EL (cell line): ENCODE measurements at regions not wholly inside any gene's neighbourhood (a gene's known extent, or its start where the extent isn't known, plus 50 kb on each side); places are given as distances from the start of the nearest gene placed in this dataset.

Source experiments
- DNase-seq: peaks from one replicate; pipeline ENCODE4 v3.0.0-alpha.2; 2016

GRCh38 chr5:142507531-142508372 lies 178.1 kb downstream of the FGF1 start:
- DNase-seq = no peak

GRCh38 chr5:142506756-142507155 lies 179.1 kb downstream of the FGF1 start:
- no peak for DNase-seq

DNA sequence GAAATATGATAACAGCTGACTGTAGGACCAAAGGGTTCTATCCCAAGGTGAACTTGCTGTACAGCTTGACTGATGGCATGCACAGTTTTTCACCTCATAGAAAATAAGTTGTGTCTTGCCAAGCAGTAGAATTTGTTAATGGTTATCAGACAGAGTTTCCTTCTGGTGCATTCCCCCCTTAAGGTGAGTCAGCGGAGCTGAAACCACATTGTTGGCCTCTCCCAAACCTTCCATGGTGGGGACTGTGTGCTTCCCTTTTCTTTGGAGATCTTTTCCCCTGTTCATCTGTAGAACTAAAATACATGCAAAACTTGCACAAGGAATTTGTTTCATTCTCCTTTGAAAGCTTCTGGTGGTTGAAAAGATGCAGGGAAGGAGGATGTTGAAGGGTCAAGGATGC lies 179.8 kb downstream of the FGF1 start:
- peak; percentile 39 for DNase-seq

- no peak for DNase-seq
These were observed 177.1 kb upstream of the SPRY4 start for GRCh38 chr5:142501890-142502289.

- DNase-seq = no peak
These were observed 175.5 kb upstream of the SPRY4 start for GRCh38 chr5:142500227-142500905.

DNA sequence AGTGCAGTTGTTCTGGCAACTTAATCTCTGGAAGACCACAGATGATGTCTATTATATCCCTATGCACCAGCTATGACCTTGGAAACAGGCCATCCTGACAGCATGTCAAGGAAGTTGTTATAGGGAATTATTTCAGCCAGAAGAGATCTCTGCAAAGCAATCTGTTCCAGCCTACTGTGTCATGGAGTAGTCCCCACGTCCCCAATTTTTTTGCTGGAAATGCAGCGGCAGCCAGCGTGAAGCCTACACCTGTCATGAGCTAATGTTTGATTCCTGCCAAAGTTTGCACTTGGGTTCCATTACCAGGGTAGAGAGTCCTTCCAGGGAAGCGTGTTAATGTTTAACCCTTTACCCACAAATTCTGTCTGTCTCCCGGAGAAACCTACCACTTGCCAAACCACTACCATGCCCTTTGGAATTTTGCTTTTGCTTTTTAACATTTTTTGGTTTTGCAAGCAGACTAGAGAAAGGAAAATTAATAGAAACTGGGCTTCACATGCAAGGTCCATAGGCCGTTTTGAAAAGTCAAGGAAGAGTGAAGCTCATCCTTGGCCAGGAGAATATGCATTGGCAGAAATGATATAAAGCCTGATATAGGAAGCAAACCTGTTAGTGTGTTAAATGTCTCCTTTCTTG lies 174.9 kb upstream of the SPRY4 start:
- no peak for DNase-seq

GRCh38 chr5:142498298-142498697 lies 173.5 kb upstream of the SPRY4 start:
- no peak for DNase-seq

GRCh38 chr5:142495531-142495930 lies 170.7 kb upstream of the SPRY4 start:
- no peak for DNase-seq

GRCh38 chr5:142493875-142494518 lies 169.2 kb upstream of the SPRY4 start:
- no peak for DNase-seq

DNA sequence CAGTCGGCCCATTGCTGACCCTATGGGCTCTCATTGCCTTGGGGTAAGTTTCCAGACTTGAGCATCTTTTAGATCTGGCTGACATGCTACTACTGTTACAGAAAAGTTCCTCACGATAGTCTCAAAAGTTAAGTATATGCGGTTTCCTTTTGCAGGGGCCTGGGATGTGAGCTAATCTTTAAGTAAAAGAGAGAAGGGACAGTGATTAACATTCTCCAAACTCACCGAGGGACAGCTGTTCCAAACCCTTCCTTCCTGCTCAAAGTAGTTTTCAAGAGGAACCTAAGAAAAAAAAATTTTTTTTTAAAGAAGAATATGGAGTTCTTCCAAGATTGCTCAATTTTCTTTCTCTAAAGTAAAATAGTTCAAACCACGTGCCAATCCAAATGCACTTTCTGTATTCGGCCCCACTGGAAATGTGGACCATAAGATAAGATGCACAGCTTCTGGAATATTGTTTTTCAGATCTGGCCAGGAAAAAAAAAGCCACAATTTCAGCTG lies 168.0 kb upstream of the SPRY4 start:
- peak; percentile 20 for DNase-seq

- DNase-seq = no peak
These were observed 166.9 kb upstream of the SPRY4 start for GRCh38 chr5:142491679-142492078.

DNA sequence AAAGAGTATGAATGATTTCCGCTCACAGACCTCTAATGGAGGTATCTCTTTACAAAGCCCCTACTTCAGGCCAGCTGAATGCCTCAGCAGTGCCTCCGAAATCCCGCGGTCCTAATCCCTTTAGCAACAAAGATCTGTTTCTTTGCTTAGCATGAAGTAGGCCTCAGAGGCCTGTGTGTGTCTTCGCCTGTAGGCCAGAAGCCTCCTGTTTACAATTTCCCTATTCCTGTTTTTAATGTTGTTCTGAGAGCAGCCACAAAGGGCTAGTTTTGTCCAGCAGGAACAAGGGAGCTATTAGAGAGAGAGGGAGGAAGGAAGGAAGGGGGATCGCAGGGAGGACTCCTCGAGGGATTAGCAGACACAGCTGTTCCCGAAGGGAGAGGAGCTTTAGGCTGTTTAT lies 166.4 kb upstream of the SPRY4 start:
- DNase-seq = no peak

- peak; percentile 63 for DNase-seq
These were observed 161.8 kb upstream of the SPRY4 start for GRCh38 chr5:142486581-142486980.

DNA sequence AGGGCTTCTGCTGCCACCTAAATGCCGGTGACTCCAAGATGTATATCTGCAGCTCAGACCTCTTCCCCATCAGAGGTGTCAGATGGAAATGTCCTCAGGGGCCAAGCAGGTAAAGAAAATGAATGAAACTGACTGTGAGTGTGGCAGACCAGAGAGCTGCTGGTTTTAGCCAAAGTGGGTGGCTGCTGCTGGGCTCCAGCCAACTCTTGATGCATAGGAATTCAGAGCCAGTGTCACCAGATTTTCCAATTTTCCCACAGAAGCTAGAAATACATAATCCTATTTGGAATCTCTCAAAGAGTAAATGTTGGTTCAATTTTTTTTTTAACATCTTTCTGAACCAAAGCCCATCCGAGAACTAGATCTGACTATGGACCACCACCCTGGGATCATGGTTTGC lies 161.2 kb upstream of the SPRY4 start:
- no peak for DNase-seq

- peak; percentile 73 for DNase-seq
These were observed 160.1 kb upstream of the SPRY4 start for GRCh38 chr5:142484821-142485387.

- DNase-seq = no peak
These were observed 157.4 kb upstream of the SPRY4 start for GRCh38 chr5:142482207-142482606.

DNA sequence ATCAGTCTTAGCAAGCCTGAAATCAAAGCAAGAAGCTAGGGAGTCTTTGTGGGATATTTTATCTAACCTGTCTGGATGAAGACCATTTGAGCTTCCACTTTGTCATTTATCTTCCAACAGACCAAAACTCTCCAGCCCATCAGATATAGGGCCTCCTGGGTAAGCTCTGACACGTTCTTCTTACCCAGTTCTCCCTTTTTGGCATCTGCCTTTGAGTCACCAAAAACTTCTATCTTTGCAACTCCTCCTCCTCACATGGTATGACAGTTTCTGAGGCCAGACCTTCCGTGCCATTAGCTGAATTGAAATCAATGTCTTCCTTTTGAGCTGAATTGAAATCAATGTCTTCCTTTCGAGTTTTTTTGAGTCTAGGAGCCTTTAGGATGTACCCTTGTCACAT lies 156.6 kb upstream of the SPRY4 start:
- no peak for DNase-seq

GRCh38 chr5:142479854-142480519 lies 155.2 kb upstream of the SPRY4 start:
- no peak for DNase-seq

GRCh38 chr5:142479150-142479549 lies 154.3 kb upstream of the SPRY4 start:
- no peak for DNase-seq

DNA sequence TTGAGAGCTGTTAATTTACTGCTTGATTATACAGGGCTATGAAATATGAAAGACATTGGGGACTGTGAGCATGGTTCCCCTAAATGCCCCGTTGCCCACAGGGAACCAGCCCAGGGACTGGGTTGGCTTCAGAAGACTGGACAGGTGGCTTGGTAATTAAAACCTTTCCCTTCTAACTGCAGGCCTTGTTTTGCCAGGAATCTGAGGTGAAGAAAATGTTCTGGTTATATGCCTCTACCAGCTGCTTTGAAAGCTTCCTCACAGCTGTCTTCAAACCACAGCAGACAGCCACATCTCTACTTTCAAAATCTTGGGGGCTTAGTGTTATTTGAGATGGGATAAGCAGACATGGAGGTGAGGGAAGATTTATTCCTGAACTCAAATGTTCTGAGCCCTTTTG lies 153.3 kb upstream of the SPRY4 start:
- DNase-seq = no peak

- peak; percentile 50 for DNase-seq
These were observed 150.3 kb upstream of the SPRY4 start for GRCh38 chr5:142475102-142475513.

- peak; percentile 92 for DNase-seq
These were observed 149.7 kb upstream of the SPRY4 start for GRCh38 chr5:142474431-142475094.
